Omental fat pad (tissue), 3 donors: ENCODE measurements at regions not wholly inside any gene's neighbourhood (a gene's known extent, or its start where the extent isn't known, plus 50 kb on each side); places are given as distances from the start of the nearest gene placed in this dataset.

Experiments
- ATAC-seq: fragments of 150-250 bp; one replicate; pipeline ENCODE4 v1.9.1; 2016; ENCODE audit warnings: mild to moderate bottlenecking, moderate library complexity; ENCODE audit not compliant: low FRiP score
- DNase-seq: peaks from one replicate; pipeline ENCODE4 v3.0.0-alpha.2; 2019; ENCODE audit warnings: low spot score
- TF ChIP-seq, protein P1 (sequence below), 3 donors: fragments of 450-650 bp; IDR thresholded peaks; one replicate each; pipeline ENCODE4 v1.5.1; 2016 to 2017; ENCODE audit warnings: antibody characterized with exemption in 3 of 3, mild to moderate bottlenecking in 3 of 3, moderate library complexity in 2 of 3

DNA sequence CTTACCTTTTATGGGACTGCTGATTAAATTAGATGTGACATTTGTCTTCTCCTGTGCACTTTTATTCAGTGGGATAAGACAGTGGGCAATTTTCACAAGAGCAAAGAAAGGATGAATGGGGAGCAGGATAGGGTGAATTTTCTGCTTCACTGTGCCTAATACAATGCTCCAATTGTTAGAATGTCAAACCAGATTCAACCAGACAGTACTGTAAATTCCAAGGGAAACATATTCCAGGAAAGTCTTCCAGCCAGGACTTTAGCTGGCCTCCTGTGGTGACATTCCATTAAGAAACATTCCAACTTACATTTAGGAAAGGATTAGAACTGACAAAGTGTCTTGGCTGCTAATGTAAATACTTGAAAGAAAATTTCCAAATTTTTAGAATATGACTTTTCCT is 100.1 kb upstream of the PROK2 start:
- DNase-seq (no peak), ATAC-seq (no peak)
- TF ChIP-seq, protein P1, sequence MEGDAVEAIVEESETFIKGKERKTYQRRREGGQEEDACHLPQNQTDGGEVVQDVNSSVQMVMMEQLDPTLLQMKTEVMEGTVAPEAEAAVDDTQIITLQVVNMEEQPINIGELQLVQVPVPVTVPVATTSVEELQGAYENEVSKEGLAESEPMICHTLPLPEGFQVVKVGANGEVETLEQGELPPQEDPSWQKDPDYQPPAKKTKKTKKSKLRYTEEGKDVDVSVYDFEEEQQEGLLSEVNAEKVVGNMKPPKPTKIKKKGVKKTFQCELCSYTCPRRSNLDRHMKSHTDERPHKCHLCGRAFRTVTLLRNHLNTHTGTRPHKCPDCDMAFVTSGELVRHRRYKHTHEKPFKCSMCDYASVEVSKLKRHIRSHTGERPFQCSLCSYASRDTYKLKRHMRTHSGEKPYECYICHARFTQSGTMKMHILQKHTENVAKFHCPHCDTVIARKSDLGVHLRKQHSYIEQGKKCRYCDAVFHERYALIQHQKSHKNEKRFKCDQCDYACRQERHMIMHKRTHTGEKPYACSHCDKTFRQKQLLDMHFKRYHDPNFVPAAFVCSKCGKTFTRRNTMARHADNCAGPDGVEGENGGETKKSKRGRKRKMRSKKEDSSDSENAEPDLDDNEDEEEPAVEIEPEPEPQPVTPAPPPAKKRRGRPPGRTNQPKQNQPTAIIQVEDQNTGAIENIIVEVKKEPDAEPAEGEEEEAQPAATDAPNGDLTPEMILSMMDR (IDR thresholded peaks at IDR 0.05), result no peak

GRCh38 chr3:71881732-71882131 is 96.8 kb upstream of the PROK2 start:
- ATAC-seq (no peak), DNase-seq (no peak)
- TF ChIP-seq, protein P1 (IDR thresholded peaks at IDR 0.05), result no peak

DNA sequence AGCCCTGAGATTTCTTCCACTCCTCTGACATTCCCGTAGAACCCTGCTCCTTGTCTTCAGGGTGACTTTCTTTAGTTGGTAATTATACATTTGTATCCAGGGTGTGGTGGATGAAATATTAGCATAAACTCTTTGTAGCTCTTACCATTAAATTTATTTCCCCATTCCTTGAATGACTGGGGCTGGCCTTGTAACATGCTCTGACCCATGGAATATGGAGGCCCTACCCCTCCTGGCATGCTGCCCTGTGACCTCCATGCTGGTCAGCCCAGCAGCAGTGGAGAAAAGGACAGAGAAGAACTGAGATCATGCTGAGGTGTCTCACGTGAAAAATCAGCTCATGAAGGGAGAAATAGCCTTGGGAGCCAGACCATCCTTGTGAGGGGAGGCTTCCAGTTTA is 96.1 kb upstream of the PROK2 start:
- DNase-seq (no peak), ATAC-seq (no peak)
- TF ChIP-seq, protein P1 (IDR thresholded peaks at IDR 0.05), result no peak

GRCh38 chr3:71879089-71879488 is 94.1 kb upstream of the PROK2 start:
- TF ChIP-seq, protein P1 (IDR thresholded peaks at IDR 0.05), result no peak
- DNase-seq (no peak), ATAC-seq (no peak)

GRCh38 chr3:71876135-71877105 is 91.5 kb upstream of the PROK2 start:
- TF ChIP-seq, protein P1 (IDR thresholded peaks at IDR 0.05), result no peak
- DNase-seq (no peak), ATAC-seq (no peak)

DNA sequence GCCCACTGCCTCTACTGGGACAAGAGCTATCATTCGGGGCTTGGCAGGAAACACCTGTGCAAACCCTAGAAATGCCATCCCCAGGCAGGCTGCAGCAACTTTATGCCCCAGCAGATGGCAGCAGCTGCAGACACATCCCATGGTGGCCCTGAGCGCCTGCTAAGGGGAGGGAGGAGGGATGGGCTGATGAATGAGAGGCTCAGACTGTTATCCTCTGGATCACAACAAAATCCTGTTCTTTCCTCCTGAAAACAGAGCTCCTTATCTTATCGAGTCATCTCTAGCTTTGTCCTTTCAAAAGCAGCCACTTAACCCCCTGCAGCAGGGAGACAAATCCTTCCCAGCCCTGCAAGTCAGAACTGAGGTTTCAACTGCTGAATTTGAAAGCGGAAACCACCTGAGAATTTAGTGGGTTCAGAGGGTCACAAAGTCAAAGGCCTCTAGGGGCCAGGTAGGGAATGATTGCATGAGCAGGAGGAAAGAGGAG is 90.6 kb upstream of the PROK2 start:
- peak; percentile 70 for DNase-seq
- TF ChIP-seq, protein P1 (IDR thresholded peaks at IDR 0.05), result no peak
- ATAC-seq, result peak; percentile 51

GRCh38 chr3:71874618-71875017 is 89.7 kb upstream of the PROK2 start:
- ATAC-seq (no peak), DNase-seq (no peak)
- TF ChIP-seq, protein P1 (IDR thresholded peaks at IDR 0.05), result no peak
